Retina (tissue), 1 donor: ENCODE measurements at regions not wholly inside any gene's neighbourhood (a gene's known extent, or its start where the extent isn't known, plus 50 kb on each side); places are given as distances from the start of the nearest gene placed in this dataset.

Source experiments
- DNase-seq: peaks from one replicate; pipeline ENCODE4 v3.0.0-alpha.2; 2016

GRCh38 chr18:40402052-40402451, 1553.0 kb upstream of the PIK3C3 start:
- no peak for DNase-seq

GRCh38 chr18:40388121-40388520, 1566.9 kb upstream of the PIK3C3 start:
- DNase-seq: no peak

GRCh38 chr18:40387130-40387787, 1567.8 kb upstream of the PIK3C3 start:
- no peak for DNase-seq

GRCh38 chr18:40382197-40382596, 1572.8 kb upstream of the PIK3C3 start:
- DNase-seq: no peak

- DNase-seq: peak; percentile 46
Observed at GRCh38 chr18:40380686-40381439, 1574.2 kb upstream of the PIK3C3 start.

GRCh38 chr18:40375837-40376236, 1579.2 kb upstream of the PIK3C3 start:
- DNase-seq: no peak

GRCh38 chr18:40371673-40372072, 1583.4 kb upstream of the PIK3C3 start:
- DNase-seq: no peak

- no peak for DNase-seq
Observed at GRCh38 chr18:40367576-40367975, 1587.5 kb upstream of the PIK3C3 start.

- no peak for DNase-seq
Observed at GRCh38 chr18:40366521-40366920, 1588.5 kb upstream of the PIK3C3 start.

GRCh38 chr18:40365526-40365925, 1589.5 kb upstream of the PIK3C3 start:
- no peak for DNase-seq

GRCh38 chr18:40360558-40360957, 1594.5 kb upstream of the PIK3C3 start:
- DNase-seq: no peak

- no peak for DNase-seq
Observed at GRCh38 chr18:40357536-40357935, 1597.5 kb upstream of the PIK3C3 start.

GRCh38 chr18:40356168-40356567, 1598.9 kb upstream of the PIK3C3 start:
- no peak for DNase-seq

- no peak for DNase-seq
Observed at GRCh38 chr18:40355726-40356125, 1599.3 kb upstream of the PIK3C3 start.

GRCh38 chr18:40348196-40348595, 1606.8 kb upstream of the PIK3C3 start:
- no peak for DNase-seq

GRCh38 chr18:40347261-40347660, 1607.8 kb upstream of the PIK3C3 start:
- no peak for DNase-seq

GRCh38 chr18:40346146-40346545, 1608.9 kb upstream of the PIK3C3 start:
- DNase-seq: no peak

- no peak for DNase-seq
Observed at GRCh38 chr18:40341701-40342100, 1613.3 kb upstream of the PIK3C3 start.

GRCh38 chr18:40338284-40338683, 1616.8 kb upstream of the PIK3C3 start:
- no peak for DNase-seq

GRCh38 chr18:40326985-40327384, 1628.0 kb upstream of the PIK3C3 start:
- DNase-seq: no peak

- DNase-seq: no peak
Observed at GRCh38 chr18:40325988-40326387, 1629.0 kb upstream of the PIK3C3 start.

GRCh38 chr18:40314199-40314598, 1640.8 kb upstream of the PIK3C3 start:
- no peak for DNase-seq

- DNase-seq: no peak
Observed at GRCh38 chr18:40313030-40313642, 1641.9 kb upstream of the PIK3C3 start.

GRCh38 chr18:40307627-40308026, 1647.4 kb upstream of the PIK3C3 start:
- no peak for DNase-seq
